GM18505 (cell line): ENCODE measurements at regions not wholly inside any gene's neighbourhood (a gene's known extent, or its start where the extent isn't known, plus 50 kb on each side); places are given as distances from the start of the nearest gene placed in this dataset.
"Not testable (repeated sequence)": the region's sequence is repeated elsewhere in the genome, so short reads cannot be mapped to it uniquely, and the experiment has no call there.

Source experiments
- ATAC-seq: cut with Tn5 transposase; IDR thresholded peaks from one replicate; pipeline ENCODE4 v1.9.1; 2021; ENCODE audit not compliant: unreplicated experiment
- POLR2A ChIP-seq: IDR thresholded peaks from 4 replicates; pipeline ENCODE4 v1.6.1; 2011; ENCODE audit warnings: borderline replicate concordance; ENCODE audit not compliant: insufficient read depth, insufficient read length; ENCODE audit errors: extremely low read depth

GRCh38 chr6:165791306-165791705 is 128.3 kb upstream of the PDE10A start:
- no peak for ATAC-seq

GRCh38 chr6:165782812-165783211 is 119.8 kb upstream of the PDE10A start:
- TF ChIP-seq POLR2A = no peak
- ATAC-seq = no peak

More at GRCh38 chr6:165791306-165791705, 128.3 kb upstream of the PDE10A start:
- no peak for TF ChIP-seq POLR2A

GRCh38 chr6:165782134-165782533 is 119.1 kb upstream of the PDE10A start:
- no peak for ATAC-seq

GRCh38 chr6:165777680-165778079 is 114.6 kb upstream of the PDE10A start:
- ATAC-seq = no peak
- no peak for TF ChIP-seq POLR2A

More at GRCh38 chr6:165782134-165782533, 119.1 kb upstream of the PDE10A start:
- no peak for TF ChIP-seq POLR2A

GRCh38 chr6:165776691-165777090 is 113.7 kb upstream of the PDE10A start:
- no peak for TF ChIP-seq POLR2A
- no peak for ATAC-seq

GRCh38 chr6:165775721-165776120 is 112.7 kb upstream of the PDE10A start:
- no peak for TF ChIP-seq POLR2A
- no peak for ATAC-seq

- no peak for TF ChIP-seq POLR2A
- no peak for ATAC-seq
These were observed 112.0 kb upstream of the PDE10A start for GRCh38 chr6:165774903-165775601.

- ATAC-seq = no peak
- no peak for TF ChIP-seq POLR2A
These were observed 107.5 kb upstream of the PDE10A start for GRCh38 chr6:165770397-165771082.

GRCh38 chr6:165769884-165770283 is 106.8 kb upstream of the PDE10A start:
- no peak for ATAC-seq
- TF ChIP-seq POLR2A = no peak

- ATAC-seq = no peak
These were observed 106.4 kb upstream of the PDE10A start for GRCh38 chr6:165769401-165769800.

GRCh38 chr6:165768961-165769360 is 105.9 kb upstream of the PDE10A start:
- TF ChIP-seq POLR2A = no peak
- no peak for ATAC-seq

More at GRCh38 chr6:165769401-165769800, 106.4 kb upstream of the PDE10A start:
- TF ChIP-seq POLR2A = no peak

GRCh38 chr6:165767228-165767627 is 104.2 kb upstream of the PDE10A start:
- no peak for TF ChIP-seq POLR2A

GRCh38 chr6:165766457-165766856 is 103.4 kb upstream of the PDE10A start:
- no peak for TF ChIP-seq POLR2A
- no peak for ATAC-seq

More at GRCh38 chr6:165767228-165767627, 104.2 kb upstream of the PDE10A start:
- no peak for ATAC-seq

- ATAC-seq = no peak
- no peak for TF ChIP-seq POLR2A
These were observed 103.0 kb upstream of the PDE10A start for GRCh38 chr6:165766026-165766425.

GRCh38 chr6:165765256-165765655 is 102.2 kb upstream of the PDE10A start:
- not testable (repeated sequence) for ATAC-seq
